WTC11 (cell line): ENCODE measurements at regions not wholly inside any gene's neighbourhood (a gene's known extent, or its start where the extent isn't known, plus 50 kb on each side); places are given as distances from the start of the nearest gene placed in this dataset.

Experiments
- ATAC-seq: fragments of 200-7000 bp; cut with Tn5 transposase; 2 replicates; pipeline ENCODE4 v1.10.0; 2021; ENCODE audit warnings: mild to moderate bottlenecking, moderate library complexity
- CTCF ChIA-PET: fragments of 300-600 bp; sonication (Branson Sonifier 250); formaldehyde crosslinking; loops from one replicate; lab custom pipeline; 2021; ENCODE audit warnings: antibody characterized with exemption; lab: Charles Lee
- POLR2A ChIA-PET: fragments of 350-600 bp; sonication (Branson Sonifier 250); formaldehyde crosslinking; loops from one replicate; lab custom pipeline; 2021; ENCODE audit warnings: antibody characterized with exemption; lab: Charles Lee
- DNase-seq: peaks from one replicate; pipeline ENCODE4 v3.0.0; 2021; ENCODE audit warnings: low spot score
- H3K27ac Mint-ChIP-seq: 2 replicates; pipeline ENCODE4 v1.8.0; 2021; ENCODE audit warnings: mixed read lengths
- H3K27me3 Mint-ChIP-seq: 2 replicates; pipeline ENCODE4 v1.8.0; 2021; ENCODE audit warnings: low read depth, mild to moderate bottlenecking, moderate library complexity, mixed read lengths
- H3K36me3 Mint-ChIP-seq: 2 replicates; pipeline ENCODE4 v1.8.0; 2021; ENCODE audit warnings: mixed read lengths
- H3K4me1 Mint-ChIP-seq: 2 replicates; pipeline ENCODE4 v1.8.0; 2022; ENCODE audit warnings: mixed read lengths
- H3K4me3 Mint-ChIP-seq: 2 replicates; pipeline ENCODE4 v1.8.0; 2021; ENCODE audit warnings: mild to moderate bottlenecking, moderate library complexity, mixed read lengths
- H3K9me3 Mint-ChIP-seq: 2 replicates; pipeline ENCODE4 v1.8.0; 2021; ENCODE audit warnings: mixed read lengths
- CBFB ChIP-seq: sonication (generic); formaldehyde crosslinking; IDR thresholded peaks from 2 replicates; pipeline ENCODE4 v1.8.1; 2022; ENCODE audit warnings: mild to moderate bottlenecking, low read depth, missing genetic modification reagents
- ELF4 ChIP-seq: sonication (generic); formaldehyde crosslinking; IDR thresholded peaks from 2 replicates; pipeline ENCODE4 v1.8.1; 2022; ENCODE audit warnings: low read depth, mild to moderate bottlenecking, moderate library complexity, missing genetic modification reagents
- EMX1 ChIP-seq: fragments of 250-450 bp; sonication (Bioruptor Pico); IDR thresholded peaks from 2 replicates; pipeline ENCODE4 v1.8.0; 2021; ENCODE audit warnings: mild to moderate bottlenecking
- JUN ChIP-seq: sonication (generic); formaldehyde crosslinking; IDR thresholded peaks from 2 replicates; pipeline ENCODE4 v1.8.0; 2023; ENCODE audit warnings: mild to moderate bottlenecking, missing genetic modification reagents
- MYBL2 ChIP-seq: sonication (generic); formaldehyde crosslinking; IDR thresholded peaks from 2 replicates; pipeline ENCODE4 v1.8.1; 2023; ENCODE audit warnings: mild to moderate bottlenecking, moderate library complexity, missing genetic modification reagents
- SMAD4 ChIP-seq: sonication (generic); formaldehyde crosslinking; IDR thresholded peaks from 2 replicates; pipeline ENCODE4 v1.8.0; 2022; ENCODE audit warnings: mild to moderate bottlenecking, missing genetic modification reagents
- TF ChIP-seq, protein P1 (sequence below): sonication (generic); formaldehyde crosslinking; IDR thresholded peaks from 2 replicates; pipeline ENCODE4 v1.8.0; 2023; ENCODE audit warnings: mild to moderate bottlenecking, missing genetic modification reagents
- TF ChIP-seq, protein P2 (sequence below): sonication (generic); formaldehyde crosslinking; IDR thresholded peaks from 2 replicates; pipeline ENCODE4 v1.8.0; 2022; ENCODE audit warnings: missing genetic modification reagents
- TF ChIP-seq, protein P3 (sequence below): sonication (generic); formaldehyde crosslinking; IDR thresholded peaks from 2 replicates; pipeline ENCODE4 v1.8.1; 2022; ENCODE audit warnings: mild to moderate bottlenecking, moderate library complexity, missing genetic modification reagents
- TF ChIP-seq, protein P4 (sequence below): fragments of 250-450 bp; sonication (Bioruptor Pico); IDR thresholded peaks from 2 replicates; pipeline ENCODE4 v1.8.0; 2021; ENCODE audit warnings: mild to moderate bottlenecking
- TF ChIP-seq, protein P5 (sequence below): fragments of 250-450 bp; sonication (Bioruptor Pico); IDR thresholded peaks from 2 replicates; pipeline ENCODE4 v1.9.0; 2021; ENCODE audit warnings: mild to moderate bottlenecking, borderline replicate concordance
- TF ChIP-seq, protein P6 (sequence below): fragments of 250-450 bp; sonication (Bioruptor Pico); IDR thresholded peaks from 2 replicates; pipeline ENCODE4 v1.9.0; 2021; ENCODE audit warnings: mild to moderate bottlenecking
- TF ChIP-seq, protein P7 (sequence below): sonication (generic); formaldehyde crosslinking; conservative IDR thresholded peaks from 2 replicates; pipeline ENCODE4 v1.8.1; 2022; ENCODE audit warnings: mild to moderate bottlenecking, missing genetic modification reagents
- TF ChIP-seq, protein P8 (sequence below): sonication (generic); formaldehyde crosslinking; IDR thresholded peaks from 2 replicates; pipeline ENCODE4 v1.8.1; 2023; ENCODE audit warnings: mild to moderate bottlenecking, moderate library complexity, missing genetic modification reagents

DNA sequence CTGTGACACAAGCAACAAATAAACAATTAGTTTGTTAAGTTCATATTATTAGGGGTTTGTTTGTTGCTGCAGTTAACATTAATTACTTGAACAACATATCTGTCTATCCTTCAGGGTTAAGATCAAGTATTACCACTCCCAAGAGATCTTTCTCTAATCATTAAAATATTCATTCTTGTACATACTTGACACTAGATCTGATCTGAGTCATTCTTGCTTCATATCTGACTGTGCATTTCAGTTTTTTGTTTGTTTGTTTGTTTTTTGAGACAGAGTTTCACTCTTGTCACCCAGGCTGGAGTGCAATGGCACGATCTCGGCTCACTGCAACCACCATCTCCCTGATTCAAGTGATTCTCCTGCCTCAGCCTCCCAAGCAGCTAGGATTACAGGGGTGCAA lies 613.3 kb upstream of the PLXNA2 start:
- Mint-ChIP-seq H3K4me1 (no peaks in the 10 kb centered on the region), H3K9me3 (peaks cover 21% of the 10 kb centered on the region), H3K27ac (no peak overlapping the region), H3K36me3 (no peaks in the 10 kb centered on the region), H3K4me3 (no peak overlapping the region)
- CTCF ChIA-PET = no interaction called here
- POLR2A ChIA-PET = no interaction called here
- no peak for ATAC-seq
- DNase-seq = no peak
- no peak for TF ChIP-seq JUN (CRISPR knock-in tag)
- TF ChIP-seq, protein P1, sequence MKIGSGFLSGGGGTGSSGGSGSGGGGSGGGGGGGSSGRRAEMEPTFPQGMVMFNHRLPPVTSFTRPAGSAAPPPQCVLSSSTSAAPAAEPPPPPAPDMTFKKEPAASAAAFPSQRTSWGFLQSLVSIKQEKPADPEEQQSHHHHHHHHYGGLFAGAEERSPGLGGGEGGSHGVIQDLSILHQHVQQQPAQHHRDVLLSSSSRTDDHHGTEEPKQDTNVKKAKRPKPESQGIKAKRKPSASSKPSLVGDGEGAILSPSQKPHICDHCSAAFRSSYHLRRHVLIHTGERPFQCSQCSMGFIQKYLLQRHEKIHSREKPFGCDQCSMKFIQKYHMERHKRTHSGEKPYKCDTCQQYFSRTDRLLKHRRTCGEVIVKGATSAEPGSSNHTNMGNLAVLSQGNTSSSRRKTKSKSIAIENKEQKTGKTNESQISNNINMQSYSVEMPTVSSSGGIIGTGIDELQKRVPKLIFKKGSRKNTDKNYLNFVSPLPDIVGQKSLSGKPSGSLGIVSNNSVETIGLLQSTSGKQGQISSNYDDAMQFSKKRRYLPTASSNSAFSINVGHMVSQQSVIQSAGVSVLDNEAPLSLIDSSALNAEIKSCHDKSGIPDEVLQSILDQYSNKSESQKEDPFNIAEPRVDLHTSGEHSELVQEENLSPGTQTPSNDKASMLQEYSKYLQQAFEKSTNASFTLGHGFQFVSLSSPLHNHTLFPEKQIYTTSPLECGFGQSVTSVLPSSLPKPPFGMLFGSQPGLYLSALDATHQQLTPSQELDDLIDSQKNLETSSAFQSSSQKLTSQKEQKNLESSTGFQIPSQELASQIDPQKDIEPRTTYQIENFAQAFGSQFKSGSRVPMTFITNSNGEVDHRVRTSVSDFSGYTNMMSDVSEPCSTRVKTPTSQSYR (CRISPR knock-in tag) = no peak
- no peak for TF ChIP-seq CBFB (CRISPR knock-in tag)
- TF ChIP-seq, protein P2, sequence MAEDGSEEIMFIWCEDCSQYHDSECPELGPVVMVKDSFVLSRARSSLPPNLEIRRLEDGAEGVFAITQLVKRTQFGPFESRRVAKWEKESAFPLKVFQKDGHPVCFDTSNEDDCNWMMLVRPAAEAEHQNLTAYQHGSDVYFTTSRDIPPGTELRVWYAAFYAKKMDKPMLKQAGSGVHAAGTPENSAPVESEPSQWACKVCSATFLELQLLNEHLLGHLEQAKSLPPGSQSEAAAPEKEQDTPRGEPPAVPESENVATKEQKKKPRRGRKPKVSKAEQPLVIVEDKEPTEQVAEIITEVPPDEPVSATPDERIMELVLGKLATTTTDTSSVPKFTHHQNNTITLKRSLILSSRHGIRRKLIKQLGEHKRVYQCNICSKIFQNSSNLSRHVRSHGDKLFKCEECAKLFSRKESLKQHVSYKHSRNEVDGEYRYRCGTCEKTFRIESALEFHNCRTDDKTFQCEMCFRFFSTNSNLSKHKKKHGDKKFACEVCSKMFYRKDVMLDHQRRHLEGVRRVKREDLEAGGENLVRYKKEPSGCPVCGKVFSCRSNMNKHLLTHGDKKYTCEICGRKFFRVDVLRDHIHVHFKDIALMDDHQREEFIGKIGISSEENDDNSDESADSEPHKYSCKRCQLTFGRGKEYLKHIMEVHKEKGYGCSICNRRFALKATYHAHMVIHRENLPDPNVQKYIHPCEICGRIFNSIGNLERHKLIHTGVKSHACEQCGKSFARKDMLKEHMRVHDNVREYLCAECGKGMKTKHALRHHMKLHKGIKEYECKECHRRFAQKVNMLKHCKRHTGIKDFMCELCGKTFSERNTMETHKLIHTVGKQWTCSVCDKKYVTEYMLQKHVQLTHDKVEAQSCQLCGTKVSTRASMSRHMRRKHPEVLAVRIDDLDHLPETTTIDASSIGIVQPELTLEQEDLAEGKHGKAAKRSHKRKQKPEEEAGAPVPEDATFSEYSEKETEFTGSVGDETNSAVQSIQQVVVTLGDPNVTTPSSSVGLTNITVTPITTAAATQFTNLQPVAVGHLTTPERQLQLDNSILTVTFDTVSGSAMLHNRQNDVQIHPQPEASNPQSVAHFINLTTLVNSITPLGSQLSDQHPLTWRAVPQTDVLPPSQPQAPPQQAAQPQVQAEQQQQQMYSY = no peak
- no peak for TF ChIP-seq MYBL2 (CRISPR knock-in tag)
- TF ChIP-seq, all 79 proteins: peak for 0
- H3K27me3 Mint-ChIP-seq = no peaks in the 10 kb centered on the region

DNA sequence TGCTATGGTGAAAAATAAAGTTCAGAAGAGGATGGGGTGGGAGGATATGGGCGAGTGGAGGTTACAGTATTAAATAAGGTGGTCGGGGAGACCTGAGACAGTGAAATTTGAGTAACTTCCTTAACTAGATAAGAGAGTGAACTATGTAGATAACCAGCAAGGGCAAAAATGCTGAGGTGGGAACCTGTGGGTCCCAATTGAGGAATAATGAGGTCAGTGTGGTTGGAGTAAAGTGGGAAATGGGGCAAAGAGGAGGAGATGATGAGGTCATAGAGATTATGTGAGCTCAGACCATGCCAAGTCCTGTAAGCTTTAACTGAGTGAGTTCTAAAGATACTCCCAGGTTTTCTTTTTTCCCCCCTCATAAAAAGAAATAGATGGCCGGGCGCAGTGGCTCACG lies 614.6 kb upstream of the PLXNA2 start:
- Mint-ChIP-seq H3K36me3 (no peaks in the 10 kb centered on the region), H3K27ac (no peak overlapping the region), H3K4me3 (no peak overlapping the region), H3K9me3 (peaks cover 21% of the 10 kb centered on the region), H3K4me1 (no peaks in the 10 kb centered on the region), H3K27me3 (no peaks in the 10 kb centered on the region)
- CTCF ChIA-PET = no interaction called here
- ATAC-seq (no peak), DNase-seq (no peak)
- POLR2A ChIA-PET = no interaction called here
- TF ChIP-seq, protein P3, sequence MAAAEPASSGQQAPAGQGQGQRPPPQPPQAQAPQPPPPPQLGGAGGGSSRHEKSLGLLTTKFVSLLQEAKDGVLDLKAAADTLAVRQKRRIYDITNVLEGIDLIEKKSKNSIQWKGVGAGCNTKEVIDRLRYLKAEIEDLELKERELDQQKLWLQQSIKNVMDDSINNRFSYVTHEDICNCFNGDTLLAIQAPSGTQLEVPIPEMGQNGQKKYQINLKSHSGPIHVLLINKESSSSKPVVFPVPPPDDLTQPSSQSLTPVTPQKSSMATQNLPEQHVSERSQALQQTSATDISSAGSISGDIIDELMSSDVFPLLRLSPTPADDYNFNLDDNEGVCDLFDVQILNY = no peak
- TF ChIP-seq, protein P4, sequence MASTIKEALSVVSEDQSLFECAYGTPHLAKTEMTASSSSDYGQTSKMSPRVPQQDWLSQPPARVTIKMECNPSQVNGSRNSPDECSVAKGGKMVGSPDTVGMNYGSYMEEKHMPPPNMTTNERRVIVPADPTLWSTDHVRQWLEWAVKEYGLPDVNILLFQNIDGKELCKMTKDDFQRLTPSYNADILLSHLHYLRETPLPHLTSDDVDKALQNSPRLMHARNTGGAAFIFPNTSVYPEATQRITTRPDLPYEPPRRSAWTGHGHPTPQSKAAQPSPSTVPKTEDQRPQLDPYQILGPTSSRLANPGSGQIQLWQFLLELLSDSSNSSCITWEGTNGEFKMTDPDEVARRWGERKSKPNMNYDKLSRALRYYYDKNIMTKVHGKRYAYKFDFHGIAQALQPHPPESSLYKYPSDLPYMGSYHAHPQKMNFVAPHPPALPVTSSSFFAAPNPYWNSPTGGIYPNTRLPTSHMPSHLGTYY = no peak
- TF ChIP-seq, protein P2 = no peak
- TF ChIP-seq EMX1 (CRISPR knock-in tag) (no peak), ELF4 (no peak), SMAD4 (no peak)
- TF ChIP-seq, protein P5, sequence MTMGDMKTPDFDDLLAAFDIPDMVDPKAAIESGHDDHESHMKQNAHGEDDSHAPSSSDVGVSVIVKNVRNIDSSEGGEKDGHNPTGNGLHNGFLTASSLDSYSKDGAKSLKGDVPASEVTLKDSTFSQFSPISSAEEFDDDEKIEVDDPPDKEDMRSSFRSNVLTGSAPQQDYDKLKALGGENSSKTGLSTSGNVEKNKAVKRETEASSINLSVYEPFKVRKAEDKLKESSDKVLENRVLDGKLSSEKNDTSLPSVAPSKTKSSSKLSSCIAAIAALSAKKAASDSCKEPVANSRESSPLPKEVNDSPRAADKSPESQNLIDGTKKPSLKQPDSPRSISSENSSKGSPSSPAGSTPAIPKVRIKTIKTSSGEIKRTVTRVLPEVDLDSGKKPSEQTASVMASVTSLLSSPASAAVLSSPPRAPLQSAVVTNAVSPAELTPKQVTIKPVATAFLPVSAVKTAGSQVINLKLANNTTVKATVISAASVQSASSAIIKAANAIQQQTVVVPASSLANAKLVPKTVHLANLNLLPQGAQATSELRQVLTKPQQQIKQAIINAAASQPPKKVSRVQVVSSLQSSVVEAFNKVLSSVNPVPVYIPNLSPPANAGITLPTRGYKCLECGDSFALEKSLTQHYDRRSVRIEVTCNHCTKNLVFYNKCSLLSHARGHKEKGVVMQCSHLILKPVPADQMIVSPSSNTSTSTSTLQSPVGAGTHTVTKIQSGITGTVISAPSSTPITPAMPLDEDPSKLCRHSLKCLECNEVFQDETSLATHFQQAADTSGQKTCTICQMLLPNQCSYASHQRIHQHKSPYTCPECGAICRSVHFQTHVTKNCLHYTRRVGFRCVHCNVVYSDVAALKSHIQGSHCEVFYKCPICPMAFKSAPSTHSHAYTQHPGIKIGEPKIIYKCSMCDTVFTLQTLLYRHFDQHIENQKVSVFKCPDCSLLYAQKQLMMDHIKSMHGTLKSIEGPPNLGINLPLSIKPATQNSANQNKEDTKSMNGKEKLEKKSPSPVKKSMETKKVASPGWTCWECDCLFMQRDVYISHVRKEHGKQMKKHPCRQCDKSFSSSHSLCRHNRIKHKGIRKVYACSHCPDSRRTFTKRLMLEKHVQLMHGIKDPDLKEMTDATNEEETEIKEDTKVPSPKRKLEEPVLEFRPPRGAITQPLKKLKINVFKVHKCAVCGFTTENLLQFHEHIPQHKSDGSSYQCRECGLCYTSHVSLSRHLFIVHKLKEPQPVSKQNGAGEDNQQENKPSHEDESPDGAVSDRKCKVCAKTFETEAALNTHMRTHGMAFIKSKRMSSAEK (CRISPR knock-in tag) = no peak
- TF ChIP-seq, protein P6, sequence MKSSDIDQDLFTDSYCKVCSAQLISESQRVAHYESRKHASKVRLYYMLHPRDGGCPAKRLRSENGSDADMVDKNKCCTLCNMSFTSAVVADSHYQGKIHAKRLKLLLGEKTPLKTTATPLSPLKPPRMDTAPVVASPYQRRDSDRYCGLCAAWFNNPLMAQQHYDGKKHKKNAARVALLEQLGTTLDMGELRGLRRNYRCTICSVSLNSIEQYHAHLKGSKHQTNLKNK (CRISPR knock-in tag) = no peak
- TF ChIP-seq, protein P7, sequence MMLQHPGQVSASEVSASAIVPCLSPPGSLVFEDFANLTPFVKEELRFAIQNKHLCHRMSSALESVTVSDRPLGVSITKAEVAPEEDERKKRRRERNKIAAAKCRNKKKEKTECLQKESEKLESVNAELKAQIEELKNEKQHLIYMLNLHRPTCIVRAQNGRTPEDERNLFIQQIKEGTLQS (CRISPR knock-in tag) = no peak
- TF ChIP-seq, protein P8, sequence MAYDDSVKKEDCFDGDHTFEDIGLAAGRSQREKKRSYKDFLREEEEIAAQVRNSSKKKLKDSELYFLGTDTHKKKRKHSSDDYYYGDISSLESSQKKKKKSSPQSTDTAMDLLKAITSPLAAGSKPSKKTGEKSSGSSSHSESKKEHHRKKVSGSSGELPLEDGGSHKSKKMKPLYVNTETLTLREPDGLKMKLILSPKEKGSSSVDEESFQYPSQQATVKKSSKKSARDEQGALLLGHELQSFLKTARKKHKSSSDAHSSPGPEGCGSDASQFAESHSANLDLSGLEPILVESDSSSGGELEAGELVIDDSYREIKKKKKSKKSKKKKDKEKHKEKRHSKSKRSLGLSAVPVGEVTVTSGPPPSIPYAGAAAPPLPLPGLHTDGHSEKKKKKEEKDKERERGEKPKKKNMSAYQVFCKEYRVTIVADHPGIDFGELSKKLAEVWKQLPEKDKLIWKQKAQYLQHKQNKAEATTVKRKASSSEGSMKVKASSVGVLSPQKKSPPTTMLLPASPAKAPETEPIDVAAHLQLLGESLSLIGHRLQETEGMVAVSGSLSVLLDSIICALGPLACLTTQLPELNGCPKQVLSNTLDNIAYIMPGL (CRISPR knock-in tag) = no peak
